ENCODE measurements at regions not wholly inside any gene's neighbourhood (a gene's known extent, or its start where the extent isn't known, plus 50 kb on each side); places are given as distances from the start of the nearest gene placed in this dataset.

- intact Hi-C loops (cut with micrococcal nuclease; ENCODE audit: unreplicated experiment) = no loop called here
- CTCF ChIA-PET = no interaction called here
Observed at GRCh38 chr5:115028557-115028956, 141.2 kb downstream of the TRIM36 start.

GRCh38 chr5:115024922-115025321 lies 144.8 kb downstream of the TRIM36 start:
- Mint-ChIP-seq H3K9me3 (ENCODE audit: unreplicated experiment) (no peaks in the 10 kb centered on the region), H3K4me1 (ENCODE audit: low read depth, unreplicated experiment) (no peaks in the 10 kb centered on the region), H3K4me3 (ENCODE audit: unreplicated experiment) (no peak overlapping the region), H3K27ac (ENCODE audit: unreplicated experiment) (no peak overlapping the region), H3K27me3 (ENCODE audit: insufficient read depth, unreplicated experiment) (peaks cover 5% of the 10 kb centered on the region), H3K36me3 (ENCODE audit: insufficient read depth, unreplicated experiment) (peaks cover 5% of the 10 kb centered on the region)
- H3K4me1 ChIP-seq = no peaks in the 10 kb centered on the region
- no peaks in the 10 kb centered on the region for H3K36me3 ChIP-seq (ENCODE audit: control insufficient read depth, insufficient read depth, low read length)
- TF ChIP-seq CTCF (IDR thresholded peaks at IDR 0.05; ENCODE audit: insufficient read depth in 1 of 2, low read depth in 1 of 2, low read length in 1 of 2, severe bottlenecking in 1 of 2, unreplicated experiment in 1 of 2) = no peak
- CTCF ChIA-PET = no interaction called here
- no peaks in the 10 kb centered on the region for H3K27me3 ChIP-seq (replicated peaks; ENCODE audit: control insufficient read depth, insufficient read depth, low read length)
- H3K4me3 ChIP-seq (ENCODE audit: low read depth, low read length) = no peak overlapping the region
- no TSS peak for BruUV-seq (replicated peaks)
- POLR2A ChIA-PET = no interaction called here
- H3K9me3 ChIP-seq = no peaks in the 10 kb centered on the region
- DNase-seq = no peak
- intact Hi-C loops (cut with micrococcal nuclease; ENCODE audit: unreplicated experiment) = no loop called here

More at GRCh38 chr5:115028557-115028956, 141.2 kb downstream of the TRIM36 start:
- TF ChIP-seq CTCF (IDR thresholded peaks at IDR 0.05; ENCODE audit: insufficient read depth in 1 of 2, low read depth in 1 of 2, low read length in 1 of 2, severe bottlenecking in 1 of 2, unreplicated experiment in 1 of 2) = no peak
- BruUV-seq (replicated peaks) = no TSS peak
- peaks cover 5% of the 10 kb centered on the region for H3K36me3 Mint-ChIP-seq (ENCODE audit: insufficient read depth, unreplicated experiment)
- no peak for DNase-seq
- no peak overlapping the region for H3K27ac Mint-ChIP-seq (ENCODE audit: unreplicated experiment)
- no peaks in the 10 kb centered on the region for H3K27me3 ChIP-seq (replicated peaks; ENCODE audit: control insufficient read depth, insufficient read depth, low read length)
- no peaks in the 10 kb centered on the region for H3K9me3 ChIP-seq
- POLR2A ChIA-PET = no interaction called here
- H3K4me1 Mint-ChIP-seq (ENCODE audit: low read depth, unreplicated experiment) = no peaks in the 10 kb centered on the region
- H3K4me3 ChIP-seq (ENCODE audit: low read depth, low read length) = no peak overlapping the region
- H3K4me1 ChIP-seq = no peaks in the 10 kb centered on the region
- H3K27me3 Mint-ChIP-seq (ENCODE audit: insufficient read depth, unreplicated experiment) = peaks cover 5% of the 10 kb centered on the region
- H3K9me3 Mint-ChIP-seq (ENCODE audit: unreplicated experiment) = peaks cover 10% of the 10 kb centered on the region
- no peaks in the 10 kb centered on the region for H3K36me3 ChIP-seq (ENCODE audit: control insufficient read depth, insufficient read depth, low read length)
- no peak overlapping the region for H3K4me3 Mint-ChIP-seq (ENCODE audit: unreplicated experiment)

GRCh38 chr5:115022303-115022702 lies 147.4 kb downstream of the TRIM36 start:
- no peaks in the 10 kb centered on the region for H3K36me3 Mint-ChIP-seq (ENCODE audit: insufficient read depth, unreplicated experiment)
- TF ChIP-seq CTCF (IDR thresholded peaks at IDR 0.05; ENCODE audit: insufficient read depth in 1 of 2, low read depth in 1 of 2, low read length in 1 of 2, severe bottlenecking in 1 of 2, unreplicated experiment in 1 of 2) = no peak
- H3K4me3 ChIP-seq (ENCODE audit: low read depth, low read length) = no peak overlapping the region
- H3K27me3 Mint-ChIP-seq (ENCODE audit: insufficient read depth, unreplicated experiment) = peaks cover 2% of the 10 kb centered on the region
- H3K9me3 ChIP-seq = no peaks in the 10 kb centered on the region
- no peaks in the 10 kb centered on the region for H3K4me1 Mint-ChIP-seq (ENCODE audit: low read depth, unreplicated experiment)
- no peaks in the 10 kb centered on the region for H3K4me1 ChIP-seq
- no peak overlapping the region for H3K27ac Mint-ChIP-seq (ENCODE audit: unreplicated experiment)
- BruUV-seq (replicated peaks) = no TSS peak
- intact Hi-C loops (cut with micrococcal nuclease; ENCODE audit: unreplicated experiment) = no loop called here
- H3K27me3 ChIP-seq (replicated peaks; ENCODE audit: control insufficient read depth, insufficient read depth, low read length) = no peaks in the 10 kb centered on the region
- no peak overlapping the region for H3K4me3 Mint-ChIP-seq (ENCODE audit: unreplicated experiment)
- ChIA-PET POLR2A (no interaction called here), CTCF (no interaction called here)
- no peaks in the 10 kb centered on the region for H3K9me3 Mint-ChIP-seq (ENCODE audit: unreplicated experiment)
- DNase-seq = no peak
- no peaks in the 10 kb centered on the region for H3K36me3 ChIP-seq (ENCODE audit: control insufficient read depth, insufficient read depth, low read length)
